ENCODE measurements at regions not wholly inside any gene's neighbourhood (a gene's known extent, or its start where the extent isn't known, plus 50 kb on each side); places are given as distances from the start of the nearest gene placed in this dataset.

DNA sequence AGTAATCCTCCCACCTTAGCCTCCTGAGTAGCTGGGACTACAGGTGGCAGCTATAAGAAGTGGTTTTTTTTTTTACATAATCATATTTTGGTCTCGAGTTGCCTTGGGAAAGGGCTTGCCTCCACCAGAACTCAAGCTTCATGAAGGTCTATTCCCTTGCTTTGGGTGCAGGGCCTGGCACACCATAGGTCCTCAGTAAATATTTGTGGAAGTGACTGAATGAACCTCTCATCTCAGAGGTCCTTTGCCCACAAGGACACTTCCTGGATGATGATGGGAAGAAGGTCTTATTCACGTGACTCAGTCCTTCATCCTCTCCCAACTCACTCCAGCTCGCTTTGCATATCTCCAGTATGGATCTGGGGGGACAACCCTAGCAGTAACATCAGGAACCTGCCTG lies 114.0 kb upstream of the MED13L start:
- Histone ChIP-seq H3K4me3 (ENCODE audit: low read length) (no peak overlapping the region), H3K27ac (ENCODE audit: low read length) (no peak overlapping the region), H3K4me1 (ENCODE audit: control insufficient read depth, insufficient read depth, low read length) (no peaks in the 10 kb centered on the region), H3K36me3 (ENCODE audit: control insufficient read depth, insufficient read depth, low read length) (no peaks in the 10 kb centered on the region), H3K9me3 (replicated peaks; ENCODE audit: control insufficient read depth, low read depth, low read length) (peaks cover 5% of the 10 kb centered on the region), H3K27me3 (ENCODE audit: control insufficient read depth, insufficient read depth, low read length) (no peaks in the 10 kb centered on the region)
- 100% methylated on average over 1 of the region's 3 CpGs for WGBS (ENCODE audit: insufficient coverage)
- DNase-seq = no peak

DNA sequence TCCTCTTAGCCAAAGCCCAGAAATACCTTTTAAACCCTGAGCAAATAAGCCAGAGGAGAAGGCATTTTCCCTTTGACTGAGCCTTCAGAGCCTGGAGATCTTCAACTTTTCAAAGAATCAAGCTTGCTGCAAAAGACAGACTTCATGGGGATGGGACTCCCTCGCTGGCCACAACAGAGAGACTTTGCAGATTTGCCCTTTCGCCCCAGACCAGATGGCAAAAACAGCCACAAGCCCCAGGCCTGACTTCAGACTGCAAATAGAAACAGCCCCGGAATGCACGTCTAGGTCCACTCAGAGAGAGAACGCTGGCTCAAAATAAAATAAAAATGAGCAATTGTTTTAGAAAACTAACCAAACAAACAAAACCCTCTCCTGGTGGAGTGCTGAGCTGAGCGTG lies 114.6 kb upstream of the MED13L start:
- Histone ChIP-seq H3K4me3 (ENCODE audit: low read length) (no peak overlapping the region), H3K9me3 (replicated peaks; ENCODE audit: control insufficient read depth, low read depth, low read length) (peaks cover 6% of the 10 kb centered on the region), H3K27me3 (ENCODE audit: control insufficient read depth, insufficient read depth, low read length) (no peaks in the 10 kb centered on the region), H3K36me3 (ENCODE audit: control insufficient read depth, insufficient read depth, low read length) (no peaks in the 10 kb centered on the region), H3K27ac (ENCODE audit: low read length) (no peak overlapping the region), H3K4me1 (ENCODE audit: control insufficient read depth, insufficient read depth, low read length) (no peaks in the 10 kb centered on the region)
- DNase-seq = no peak
- WGBS (ENCODE audit: insufficient coverage) = 79% methylated on average over 2 of the region's 6 CpGs

DNA sequence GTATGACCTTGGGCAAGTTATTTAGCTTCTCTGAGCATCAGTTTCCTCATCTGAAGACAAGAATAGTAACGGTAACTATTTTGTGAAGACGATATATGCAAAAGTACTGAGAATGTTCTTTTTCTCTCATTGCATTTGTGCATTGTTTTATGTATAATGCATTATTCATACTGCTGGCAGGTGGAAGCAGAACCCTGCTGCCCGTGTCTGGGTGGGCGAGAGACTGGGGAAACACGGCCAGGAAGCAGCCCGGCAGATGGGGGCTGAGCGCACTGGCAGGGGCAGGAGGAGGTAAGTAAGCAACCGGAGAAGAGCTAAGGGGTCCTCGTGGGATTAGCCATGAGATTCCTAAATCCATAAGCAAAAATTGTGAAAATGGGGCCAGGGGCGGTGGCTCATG lies 115.8 kb upstream of the MED13L start:
- no peak for DNase-seq
- Histone ChIP-seq H3K27ac (ENCODE audit: low read length) (no peak overlapping the region), H3K4me1 (ENCODE audit: control insufficient read depth, insufficient read depth, low read length) (no peaks in the 10 kb centered on the region), H3K27me3 (ENCODE audit: control insufficient read depth, insufficient read depth, low read length) (no peaks in the 10 kb centered on the region), H3K36me3 (ENCODE audit: control insufficient read depth, insufficient read depth, low read length) (no peaks in the 10 kb centered on the region), H3K9me3 (replicated peaks; ENCODE audit: control insufficient read depth, low read depth, low read length) (peaks cover 13% of the 10 kb centered on the region), H3K4me3 (ENCODE audit: low read length) (no peak overlapping the region)
- WGBS (ENCODE audit: insufficient coverage) = 55% methylated on average over 8 of the region's 10 CpGs

DNA sequence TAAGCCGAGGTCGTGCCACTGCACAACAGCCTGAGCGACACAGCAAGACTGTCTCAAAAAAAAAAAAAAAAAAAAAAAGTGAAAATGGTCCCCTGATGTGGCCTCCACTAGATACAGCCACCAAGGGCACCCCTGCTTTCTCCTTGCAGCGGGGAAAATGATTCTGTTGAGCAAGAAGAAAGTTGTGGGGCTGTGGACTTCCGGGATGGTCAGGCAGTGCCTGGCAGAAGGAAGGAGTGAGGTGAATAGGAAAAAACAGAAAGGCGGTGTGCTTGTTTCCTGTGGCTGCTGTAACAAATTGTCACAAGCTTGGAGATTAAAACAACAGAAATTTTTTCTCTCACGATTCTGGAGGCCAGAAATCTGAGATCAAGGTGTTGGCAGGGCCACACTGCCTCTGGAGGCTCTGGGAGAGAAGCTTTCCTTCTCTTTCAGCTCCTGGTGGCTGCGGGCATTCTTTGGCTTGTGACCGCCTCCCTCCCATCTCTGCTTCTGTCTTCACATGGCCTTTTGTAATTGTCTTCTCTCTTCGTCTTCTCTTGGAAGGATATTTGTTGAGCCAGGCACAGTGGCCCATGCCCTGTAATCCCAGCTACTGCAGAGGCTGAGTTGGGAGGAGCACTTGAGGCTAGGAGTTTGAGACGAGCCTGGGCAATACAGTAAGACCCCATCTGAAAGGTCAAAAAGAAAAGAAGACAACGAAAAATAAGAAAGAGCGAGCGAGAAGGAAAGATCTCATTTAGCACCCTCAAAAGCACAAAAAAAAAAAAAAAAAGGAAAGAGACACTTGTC lies 116.6 kb upstream of the MED13L start:
- no peak overlapping the region for H3K4me3 ChIP-seq (ENCODE audit: low read length)
- H3K9me3 ChIP-seq (replicated peaks; ENCODE audit: control insufficient read depth, low read depth, low read length) = peaks cover 19% of the 10 kb centered on the region
- 82% methylated on average over 9 of the region's 14 CpGs for WGBS (ENCODE audit: insufficient coverage)
- H3K27ac ChIP-seq (ENCODE audit: low read length) = no peak overlapping the region
- no peaks in the 10 kb centered on the region for H3K27me3 ChIP-seq (ENCODE audit: control insufficient read depth, insufficient read depth, low read length)
- H3K36me3 ChIP-seq (ENCODE audit: control insufficient read depth, insufficient read depth, low read length) = no peaks in the 10 kb centered on the region
- no peak for DNase-seq
- no peaks in the 10 kb centered on the region for H3K4me1 ChIP-seq (ENCODE audit: control insufficient read depth, insufficient read depth, low read length)

DNA sequence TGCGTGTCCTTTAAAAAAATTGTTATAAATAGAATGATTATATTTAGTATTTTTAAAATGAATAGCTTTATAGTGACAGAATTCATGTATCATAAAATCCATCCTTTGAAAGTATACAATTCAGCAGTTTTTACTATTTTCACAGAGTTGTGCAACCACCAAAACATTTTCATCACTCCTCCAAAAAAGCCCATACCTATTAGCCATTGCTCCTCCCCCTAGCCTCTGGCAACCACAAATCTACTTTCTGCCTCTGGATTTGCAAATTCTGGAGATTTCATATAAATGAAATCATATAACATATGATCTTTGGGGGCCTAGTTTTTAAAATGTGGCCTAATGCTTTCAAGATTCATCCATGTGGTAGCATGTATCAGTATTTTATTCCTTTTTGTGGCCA lies 117.9 kb upstream of the MED13L start:
- WGBS (ENCODE audit: insufficient coverage) = no CpG with 5 or more reads among the region's 1 CpG
- no peak overlapping the region for H3K27ac ChIP-seq (ENCODE audit: low read length)
- H3K27me3 ChIP-seq (ENCODE audit: control insufficient read depth, insufficient read depth, low read length) = no peaks in the 10 kb centered on the region
- peaks cover 22% of the 10 kb centered on the region for H3K9me3 ChIP-seq (replicated peaks; ENCODE audit: control insufficient read depth, low read depth, low read length)
- H3K4me3 ChIP-seq (ENCODE audit: low read length) = no peak overlapping the region
- no peak for DNase-seq
- no peaks in the 10 kb centered on the region for H3K36me3 ChIP-seq (ENCODE audit: control insufficient read depth, insufficient read depth, low read length)
- H3K4me1 ChIP-seq (ENCODE audit: control insufficient read depth, insufficient read depth, low read length) = no peaks in the 10 kb centered on the region

DNA sequence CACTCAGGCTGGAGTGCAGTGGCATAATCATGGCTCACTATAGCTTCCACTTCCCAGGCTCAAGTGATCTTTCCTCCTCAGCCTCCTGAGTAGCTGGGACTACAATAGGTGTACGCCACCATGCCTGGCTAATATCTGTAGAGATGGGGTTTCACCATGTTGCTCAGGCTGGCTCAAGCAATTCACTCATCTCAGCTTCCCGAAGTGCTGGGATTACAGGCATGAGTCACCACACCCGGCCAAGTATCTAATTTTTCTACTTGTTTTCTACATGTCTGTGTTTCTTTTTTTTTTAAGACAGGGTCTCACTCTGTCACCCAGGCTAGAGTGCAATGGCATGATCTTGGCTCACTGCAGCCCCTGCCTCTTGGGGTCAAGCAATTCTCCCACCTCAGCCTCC lies 119.7 kb upstream of the MED13L start:
- Histone ChIP-seq H3K36me3 (ENCODE audit: control insufficient read depth, insufficient read depth, low read length) (no peaks in the 10 kb centered on the region), H3K9me3 (replicated peaks; ENCODE audit: control insufficient read depth, low read depth, low read length) (peaks cover 18% of the 10 kb centered on the region), H3K27ac (ENCODE audit: low read length) (no peak overlapping the region), H3K4me3 (ENCODE audit: low read length) (no peak overlapping the region), H3K4me1 (ENCODE audit: control insufficient read depth, insufficient read depth, low read length) (no peaks in the 10 kb centered on the region), H3K27me3 (ENCODE audit: control insufficient read depth, insufficient read depth, low read length) (no peaks in the 10 kb centered on the region)
- DNase-seq = no peak
- 100% methylated on average over 1 of the region's 3 CpGs for WGBS (ENCODE audit: insufficient coverage)

GRCh38 chr12:116398193-116398592 lies 120.7 kb upstream of the MED13L start:
- H3K9me3 ChIP-seq (replicated peaks; ENCODE audit: control insufficient read depth, low read depth, low read length) = peaks cover 18% of the 10 kb centered on the region
- no peaks in the 10 kb centered on the region for H3K36me3 ChIP-seq (ENCODE audit: control insufficient read depth, insufficient read depth, low read length)
- no peak overlapping the region for H3K4me3 ChIP-seq (ENCODE audit: low read length)
- H3K27me3 ChIP-seq (ENCODE audit: control insufficient read depth, insufficient read depth, low read length) = no peaks in the 10 kb centered on the region
- DNase-seq = no peak
- H3K4me1 ChIP-seq (ENCODE audit: control insufficient read depth, insufficient read depth, low read length) = no peaks in the 10 kb centered on the region
- H3K27ac ChIP-seq (ENCODE audit: low read length) = no peak overlapping the region

- H3K27ac ChIP-seq (ENCODE audit: low read length) = no peak overlapping the region
- DNase-seq = no peak
- no peaks in the 10 kb centered on the region for H3K36me3 ChIP-seq (ENCODE audit: control insufficient read depth, insufficient read depth, low read length)
- no peaks in the 10 kb centered on the region for H3K27me3 ChIP-seq (ENCODE audit: control insufficient read depth, insufficient read depth, low read length)
- no peaks in the 10 kb centered on the region for H3K4me1 ChIP-seq (ENCODE audit: control insufficient read depth, insufficient read depth, low read length)
- H3K4me3 ChIP-seq (ENCODE audit: low read length) = no peak overlapping the region
- no CpG with 5 or more reads among the region's 1 CpG for WGBS (ENCODE audit: insufficient coverage)
- H3K9me3 ChIP-seq (replicated peaks; ENCODE audit: control insufficient read depth, low read depth, low read length) = peaks cover 18% of the 10 kb centered on the region
Measured at GRCh38 chr12:116399055-116399454, 121.6 kb upstream of the MED13L start.

DNA sequence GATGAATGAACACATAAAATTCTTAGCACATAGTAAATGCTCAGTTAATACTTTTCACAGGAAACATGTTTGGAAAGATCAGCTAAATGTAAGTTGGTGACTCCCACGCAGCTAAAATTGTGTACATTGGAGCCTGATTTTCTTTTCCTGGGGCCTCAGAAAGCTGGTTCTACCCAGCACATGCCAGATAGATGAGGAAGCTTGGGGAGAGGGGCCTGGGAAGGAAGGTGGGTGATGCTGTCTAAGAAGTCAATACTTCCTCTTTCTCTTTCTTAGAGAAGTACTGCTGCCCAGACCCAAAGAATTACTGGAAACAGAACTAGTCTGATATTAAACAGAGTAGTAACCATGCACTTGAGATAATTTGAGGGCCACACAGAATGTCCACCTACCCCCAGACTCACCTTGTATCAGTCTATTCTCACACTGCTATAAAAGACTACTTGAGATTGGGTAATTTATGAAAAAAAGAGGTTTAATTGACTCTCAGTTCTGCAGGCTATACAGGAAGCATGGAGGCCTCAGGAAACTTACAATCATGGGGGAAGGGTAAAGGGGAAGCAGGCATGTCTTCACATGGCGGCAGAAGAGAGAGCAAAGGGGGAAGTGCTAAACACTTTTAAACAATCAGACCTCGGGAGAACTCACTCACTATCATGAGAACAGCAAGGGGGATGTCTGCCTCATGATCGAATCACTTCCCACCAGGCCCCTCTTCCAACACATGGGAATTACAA lies 123.3 kb upstream of the MED13L start:
- H3K27ac ChIP-seq (ENCODE audit: low read length) = no peak overlapping the region
- no peaks in the 10 kb centered on the region for H3K4me1 ChIP-seq (ENCODE audit: control insufficient read depth, insufficient read depth, low read length)
- WGBS (ENCODE audit: insufficient coverage) = 67% methylated on average over 1 of the region's 4 CpGs
- DNase-seq = peak; percentile 73
- H3K27me3 ChIP-seq (ENCODE audit: control insufficient read depth, insufficient read depth, low read length) = no peaks in the 10 kb centered on the region
- no peaks in the 10 kb centered on the region for H3K36me3 ChIP-seq (ENCODE audit: control insufficient read depth, insufficient read depth, low read length)
- peaks cover 18% of the 10 kb centered on the region for H3K9me3 ChIP-seq (replicated peaks; ENCODE audit: control insufficient read depth, low read depth, low read length)
- H3K4me3 ChIP-seq (ENCODE audit: low read length) = no peak overlapping the region

DNA sequence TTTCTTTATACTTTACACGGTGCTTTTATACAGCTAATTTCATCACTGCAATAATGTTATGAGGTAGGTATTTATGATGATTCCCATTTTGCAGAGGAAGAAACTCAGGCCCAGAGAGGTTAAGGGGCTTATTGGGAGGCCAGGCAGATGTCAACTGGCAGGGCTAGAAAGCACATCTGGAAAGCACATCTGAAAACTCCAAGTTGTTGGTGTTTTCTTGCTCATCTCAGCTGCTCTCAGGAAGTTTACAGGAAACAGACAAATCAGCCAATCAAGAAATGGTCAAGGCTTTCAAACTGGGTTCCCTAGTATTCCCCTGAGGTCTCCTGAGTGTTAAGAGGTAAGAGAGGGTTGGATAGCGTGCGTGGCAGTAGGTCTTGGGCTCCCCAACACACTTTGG lies 124.1 kb upstream of the MED13L start:
- no CpG with 5 or more reads among the region's 3 CpGs for WGBS (ENCODE audit: insufficient coverage)
- Histone ChIP-seq H3K27ac (ENCODE audit: low read length) (no peak overlapping the region), H3K4me3 (ENCODE audit: low read length) (no peak overlapping the region), H3K4me1 (ENCODE audit: control insufficient read depth, insufficient read depth, low read length) (peaks cover 4% of the 10 kb centered on the region), H3K9me3 (replicated peaks; ENCODE audit: control insufficient read depth, low read depth, low read length) (peaks cover 16% of the 10 kb centered on the region), H3K36me3 (ENCODE audit: control insufficient read depth, insufficient read depth, low read length) (no peaks in the 10 kb centered on the region), H3K27me3 (ENCODE audit: control insufficient read depth, insufficient read depth, low read length) (no peaks in the 10 kb centered on the region)
- DNase-seq = peak; percentile 69

Measured in muscle of leg (tissue), 3 donors.